ENCODE measurements at regions not wholly inside any gene's neighbourhood (a gene's known extent, or its start where the extent isn't known, plus 50 kb on each side); places are given as distances from the start of the nearest gene placed in this dataset.

DNA sequence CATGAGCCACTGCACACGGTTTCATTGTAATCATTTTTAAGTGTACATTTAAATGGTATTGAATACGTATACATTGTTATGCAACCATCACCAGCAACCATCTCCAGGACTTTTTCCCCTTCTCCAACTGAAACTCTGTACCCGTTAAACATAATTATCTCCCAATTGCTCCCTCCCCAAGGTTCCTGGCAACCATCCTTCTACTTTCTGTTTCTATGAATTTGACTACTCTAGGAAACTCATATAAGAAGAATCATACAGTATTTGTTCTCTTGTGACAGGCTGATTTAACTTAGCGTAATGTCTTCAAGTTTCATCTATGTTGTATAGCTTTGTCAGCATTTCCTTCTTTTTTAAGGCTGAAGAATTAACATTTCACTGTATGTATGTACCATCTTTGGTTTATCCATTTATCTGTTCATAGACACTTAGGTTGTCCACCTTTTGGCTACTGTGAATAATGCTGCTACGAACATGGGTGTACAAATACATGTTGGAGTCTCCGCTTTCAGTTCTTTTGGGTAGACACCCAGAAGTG is 223.1 kb downstream of the EFCAB11 start:
- TF ChIP-seq, protein P1, sequence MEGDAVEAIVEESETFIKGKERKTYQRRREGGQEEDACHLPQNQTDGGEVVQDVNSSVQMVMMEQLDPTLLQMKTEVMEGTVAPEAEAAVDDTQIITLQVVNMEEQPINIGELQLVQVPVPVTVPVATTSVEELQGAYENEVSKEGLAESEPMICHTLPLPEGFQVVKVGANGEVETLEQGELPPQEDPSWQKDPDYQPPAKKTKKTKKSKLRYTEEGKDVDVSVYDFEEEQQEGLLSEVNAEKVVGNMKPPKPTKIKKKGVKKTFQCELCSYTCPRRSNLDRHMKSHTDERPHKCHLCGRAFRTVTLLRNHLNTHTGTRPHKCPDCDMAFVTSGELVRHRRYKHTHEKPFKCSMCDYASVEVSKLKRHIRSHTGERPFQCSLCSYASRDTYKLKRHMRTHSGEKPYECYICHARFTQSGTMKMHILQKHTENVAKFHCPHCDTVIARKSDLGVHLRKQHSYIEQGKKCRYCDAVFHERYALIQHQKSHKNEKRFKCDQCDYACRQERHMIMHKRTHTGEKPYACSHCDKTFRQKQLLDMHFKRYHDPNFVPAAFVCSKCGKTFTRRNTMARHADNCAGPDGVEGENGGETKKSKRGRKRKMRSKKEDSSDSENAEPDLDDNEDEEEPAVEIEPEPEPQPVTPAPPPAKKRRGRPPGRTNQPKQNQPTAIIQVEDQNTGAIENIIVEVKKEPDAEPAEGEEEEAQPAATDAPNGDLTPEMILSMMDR (IDR thresholded peaks at IDR 0.05), result no peak
- TF ChIP-seq POLR2AphosphoS5 (IDR thresholded peaks at IDR 0.05; ENCODE audit: insufficient read depth in 1 of 2, low read depth in 1 of 2), result no peak

Measured in vagina (tissue), 2 donors.